ENCODE measurements at regions not wholly inside any gene's neighbourhood (a gene's known extent, or its start where the extent isn't known, plus 50 kb on each side); places are given as distances from the start of the nearest gene placed in this dataset.
"Not testable (repeated sequence)": the region's sequence is repeated elsewhere in the genome, so short reads cannot be mapped to it uniquely, and the experiment has no call there.

DNA sequence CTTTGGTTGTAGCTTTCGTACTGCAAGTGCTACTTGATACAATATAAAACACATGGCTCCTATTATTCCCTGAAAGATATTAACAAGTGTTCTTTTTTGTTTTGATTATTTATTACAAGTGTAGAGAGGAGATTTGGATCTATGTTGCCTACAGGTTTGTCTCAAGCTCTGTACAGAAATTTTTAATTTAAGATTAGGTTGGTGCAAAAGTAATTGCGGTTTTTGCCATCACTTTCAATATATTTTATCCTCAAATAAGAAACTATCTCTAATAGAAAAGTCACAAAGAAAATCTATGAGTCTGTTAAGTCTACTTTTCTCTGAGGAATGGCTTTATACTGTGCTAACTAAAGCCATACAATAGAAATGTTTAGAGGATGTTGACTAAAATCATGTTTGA, 1086.1 kb downstream of the GRM8 start:
- no peak for DNase-seq

DNA sequence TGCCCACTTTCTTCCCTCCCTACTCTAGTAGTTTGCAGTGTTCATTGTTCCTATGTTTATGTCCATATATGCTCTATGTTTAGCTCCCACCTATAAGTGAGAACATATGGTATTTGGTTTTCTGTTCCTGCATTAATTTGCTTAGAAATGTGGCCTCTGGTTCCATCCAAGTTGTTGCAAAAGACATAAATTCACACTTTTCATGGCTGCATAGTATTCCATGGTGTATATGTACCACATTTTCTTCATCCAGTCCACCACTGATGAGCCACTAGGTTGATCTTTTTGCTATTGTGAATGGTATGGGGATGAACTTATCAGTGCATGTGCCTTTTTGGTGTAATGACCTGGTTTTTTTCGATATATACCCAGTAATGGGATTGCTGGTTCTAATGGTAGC, 1089.1 kb downstream of the GRM8 start:
- no peak for DNase-seq

DNA sequence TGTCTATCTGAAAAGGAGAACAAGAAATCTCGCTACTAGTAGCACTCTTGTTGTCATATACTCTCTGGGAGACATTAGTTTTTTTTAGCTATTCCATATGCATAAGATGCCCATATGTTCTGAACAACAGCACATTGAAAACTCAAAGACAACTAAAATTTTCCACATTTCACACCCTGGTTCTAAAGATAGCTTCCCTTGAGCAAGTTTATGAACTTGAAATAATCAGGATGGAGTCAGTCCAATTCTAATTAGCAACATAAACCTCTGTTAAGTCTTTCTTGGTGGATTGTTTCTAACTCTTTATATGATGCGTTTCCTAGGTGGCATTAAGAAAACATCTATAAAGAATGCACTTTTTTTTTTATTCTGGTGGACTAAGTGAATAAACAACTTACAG, 1095.3 kb downstream of the GRM8 start:
- DNase-seq = no peak

DNA sequence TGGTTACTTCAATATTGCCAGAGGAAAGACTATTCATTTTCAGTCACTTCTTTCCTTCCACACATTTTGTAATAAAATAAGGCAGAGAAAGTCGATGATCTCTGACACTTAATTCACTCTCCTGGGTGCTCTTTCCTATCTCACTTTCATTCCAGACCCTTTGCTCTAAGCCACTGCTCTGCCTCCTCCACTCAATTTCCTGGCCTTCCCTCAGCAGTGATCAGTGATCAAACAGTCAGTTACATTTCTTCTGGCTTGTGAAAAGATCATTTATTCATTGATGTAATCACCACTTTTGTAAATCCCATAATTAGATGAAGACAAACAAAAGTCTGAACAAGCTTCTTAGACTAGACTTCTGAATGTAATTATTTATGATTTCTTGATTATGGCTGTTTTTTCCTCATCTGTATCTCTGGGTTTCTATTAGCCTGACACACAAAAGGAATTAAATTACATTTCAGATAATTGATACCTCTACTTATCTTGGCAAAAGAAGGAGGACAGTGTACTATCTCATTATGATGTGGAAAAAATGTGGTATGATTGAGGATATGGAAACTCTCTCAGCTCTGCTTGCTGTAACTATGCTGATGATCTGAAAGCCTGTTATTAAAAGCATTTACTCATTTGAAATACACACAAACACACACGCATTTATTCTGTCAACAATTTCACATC, 1102.3 kb downstream of the GRM8 start:
- no peak for DNase-seq

DNA sequence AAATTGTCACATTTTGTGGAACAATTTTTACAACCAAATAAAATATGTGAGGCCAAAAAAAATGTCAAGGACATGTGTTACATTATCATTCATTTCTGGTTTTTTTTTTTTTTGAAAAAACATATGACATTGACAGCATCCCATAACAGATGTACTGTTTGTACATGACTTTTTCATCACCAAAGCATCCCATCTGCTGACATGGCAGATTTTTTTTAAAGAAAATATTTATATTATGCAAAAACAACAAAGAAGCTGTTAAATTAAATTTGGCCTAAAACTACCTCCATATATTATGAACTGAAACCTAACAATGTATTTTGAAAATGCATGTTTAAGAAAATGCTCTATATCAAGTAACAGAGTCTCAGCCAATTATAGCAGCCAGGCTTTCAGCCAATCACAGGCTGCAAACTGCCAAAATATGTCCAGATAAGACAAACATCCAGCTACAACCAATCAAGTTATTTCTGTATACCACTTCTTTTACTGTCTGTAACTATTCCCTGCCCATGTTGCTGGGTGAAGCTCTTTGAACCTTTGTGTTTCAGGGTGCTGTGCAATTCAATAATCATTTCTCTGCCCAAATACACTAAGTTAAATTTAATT, 1111.8 kb downstream of the GRM8 start:
- no peak for DNase-seq

DNA sequence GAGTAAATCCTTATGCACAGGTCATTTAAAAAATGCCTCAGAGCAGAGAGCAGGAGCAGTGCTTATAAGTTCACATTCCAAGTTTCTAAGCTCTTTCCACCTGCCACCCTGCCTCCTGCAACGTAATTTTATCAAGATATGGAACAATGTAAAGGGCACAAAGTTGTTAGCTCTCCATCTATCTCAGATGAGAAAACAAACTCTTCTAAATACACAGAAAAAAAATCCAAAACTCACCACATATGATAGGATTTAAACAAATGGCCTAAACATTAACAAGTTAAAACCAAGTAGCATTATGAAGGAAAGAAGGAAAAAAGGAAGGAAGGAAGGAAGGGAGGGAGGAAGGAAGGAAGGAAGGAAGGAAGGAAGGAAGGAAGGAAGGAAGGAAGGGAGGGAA, 1132.8 kb downstream of the GRM8 start:
- DNase-seq = no peak

DNA sequence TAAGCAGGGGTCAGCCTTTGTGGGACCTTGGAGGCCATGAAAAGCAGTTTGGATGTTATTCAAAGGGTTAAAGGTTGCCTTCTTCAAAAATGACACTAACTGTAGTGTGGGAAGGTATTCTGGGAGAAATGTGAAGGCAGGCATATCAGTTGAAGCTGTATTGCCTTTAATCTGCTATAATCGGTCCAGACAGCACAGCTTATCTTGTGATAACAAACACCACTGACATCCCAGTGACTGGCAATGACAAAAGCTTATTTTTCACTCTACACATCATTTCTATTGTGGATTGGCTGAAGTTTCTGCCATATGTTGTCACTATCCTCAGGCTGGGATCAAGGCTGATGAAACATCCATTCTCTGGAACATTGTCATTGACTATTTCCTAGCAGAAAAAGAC, 1149.2 kb downstream of the GRM8 start:
- DNase-seq = no peak

DNA sequence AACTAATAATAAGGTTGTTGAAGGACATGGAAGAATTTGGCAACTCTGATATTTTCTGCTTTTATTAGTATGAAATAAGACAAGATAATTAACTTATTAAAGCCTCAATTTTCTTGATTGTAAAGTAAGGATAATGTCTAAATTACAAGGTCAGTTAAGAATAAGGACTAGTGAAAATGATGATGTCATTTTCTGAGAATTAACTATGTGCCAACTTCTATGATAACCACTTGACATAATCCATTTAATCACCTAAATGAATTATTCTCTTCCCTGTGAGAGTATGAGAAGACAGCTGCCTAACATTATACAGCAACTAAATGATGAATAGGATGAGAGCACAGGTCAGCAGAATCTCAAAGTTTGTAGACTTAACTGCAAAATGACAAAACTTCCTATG, 1153.4 kb upstream of the POT1 start:
- DNase-seq = no peak

DNA sequence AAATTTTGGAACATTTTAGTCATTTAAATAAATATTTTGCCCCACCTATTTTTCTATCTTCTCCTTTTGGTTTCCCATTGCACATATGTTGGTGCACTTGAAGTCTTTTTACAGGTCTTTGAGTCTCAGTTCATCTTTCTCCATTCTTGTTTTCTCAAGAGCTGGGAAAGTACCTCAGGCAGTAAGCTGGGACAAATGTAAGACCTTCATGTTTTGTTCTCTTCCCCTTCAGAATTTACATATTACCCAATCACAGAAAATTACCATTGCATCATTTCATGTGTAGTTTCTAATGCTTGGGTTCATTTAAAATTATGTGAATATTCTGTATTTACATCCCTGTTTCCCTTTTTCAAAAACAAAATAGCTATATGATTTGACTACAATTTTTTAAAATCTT, 1150.0 kb upstream of the POT1 start:
- no peak for DNase-seq

DNA sequence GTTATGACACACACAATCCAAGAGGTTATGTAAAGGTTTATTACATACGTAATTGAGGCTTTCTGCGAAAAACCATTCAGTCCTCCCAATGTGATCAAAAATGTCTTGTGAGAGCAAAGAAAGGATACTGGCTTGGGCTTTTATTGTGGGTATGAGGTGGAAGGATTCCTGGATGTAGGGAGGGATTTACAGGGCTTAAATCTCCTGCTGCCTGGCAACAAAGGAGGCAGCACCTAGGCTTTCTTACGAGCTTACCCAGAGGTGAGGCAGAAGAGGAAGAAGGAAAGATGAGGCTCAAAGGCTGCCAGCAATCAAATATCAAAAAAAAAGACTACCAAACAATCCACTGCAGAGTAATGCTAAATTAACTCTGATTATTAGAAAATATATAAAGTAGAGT, 1149.5 kb upstream of the POT1 start:
- no peak for DNase-seq

DNA sequence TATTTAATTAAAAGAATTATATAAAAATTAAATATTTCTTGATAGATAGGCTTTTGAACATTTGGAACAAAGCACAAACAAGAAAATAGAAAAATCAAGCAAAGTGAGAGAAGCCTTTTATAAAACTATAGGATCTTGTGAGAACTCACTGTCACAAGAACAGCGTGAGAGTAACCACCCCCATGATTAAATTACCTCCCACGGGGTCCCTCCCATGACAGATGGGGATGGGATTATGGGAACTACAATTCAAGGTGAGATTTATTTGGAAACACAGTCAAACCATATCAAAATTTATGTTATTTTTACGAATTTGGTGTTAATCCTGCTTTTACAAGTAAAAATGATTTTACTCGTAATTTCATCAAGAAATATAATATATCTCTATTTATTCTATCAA, 1136.1 kb upstream of the POT1 start:
- no peak for DNase-seq

DNA sequence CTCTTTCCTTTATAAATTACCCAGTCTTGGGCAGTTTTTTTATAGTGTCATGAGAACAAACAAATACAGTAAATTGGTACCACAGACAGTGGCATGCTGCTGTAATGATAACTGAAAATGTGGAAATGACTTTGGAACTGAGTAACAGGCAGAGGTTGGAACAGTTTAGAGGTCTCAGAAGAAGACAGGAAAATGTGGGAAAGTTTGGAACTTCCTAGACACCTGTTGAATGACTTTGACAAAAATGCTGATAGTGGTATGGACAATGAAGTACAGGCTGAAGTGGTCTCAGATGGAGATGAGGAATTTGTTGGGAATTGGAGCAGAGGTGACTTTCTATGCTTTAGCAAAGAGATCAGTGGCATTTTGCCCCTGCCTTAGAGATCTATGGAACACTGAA, 1128.4 kb upstream of the POT1 start:
- no peak for DNase-seq

DNA sequence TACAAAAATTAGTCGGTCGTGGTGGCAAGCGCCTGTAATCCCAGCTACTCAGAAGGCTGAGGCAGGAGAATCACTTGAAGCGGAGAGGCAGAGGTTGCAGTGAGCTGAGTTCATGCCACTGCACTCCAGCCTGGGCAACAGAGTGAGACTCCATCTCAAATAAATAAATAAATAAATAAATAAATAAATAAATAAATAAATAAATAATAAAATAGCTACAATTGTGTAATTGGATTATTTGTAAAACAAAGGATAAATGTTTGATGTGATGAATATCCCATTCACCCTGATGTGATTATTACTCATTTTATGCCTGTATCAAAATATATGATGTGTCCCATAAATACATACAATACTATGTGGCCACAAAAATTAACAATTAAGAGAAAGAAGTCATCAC, 1127.0 kb upstream of the POT1 start:
- DNase-seq = not testable (repeated sequence)

DNA sequence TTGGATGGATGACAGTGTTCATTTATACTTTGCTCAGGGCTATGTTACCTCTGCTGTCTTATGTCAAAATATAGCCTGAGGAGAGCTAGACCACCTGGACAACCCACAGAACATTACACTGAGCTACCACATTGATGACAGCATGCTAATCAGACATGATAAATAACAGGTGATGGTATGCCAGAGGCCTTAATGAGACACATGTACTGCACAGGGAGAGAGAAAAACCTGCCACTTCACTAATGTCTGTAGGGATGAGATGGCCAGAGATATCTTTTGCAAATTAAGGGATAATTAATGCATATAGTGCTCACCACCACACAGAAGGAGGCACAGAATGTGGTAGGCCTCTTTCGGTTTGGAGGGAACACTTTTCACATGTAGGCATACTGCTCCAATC, 1122.6 kb upstream of the POT1 start:
- DNase-seq = no peak

DNA sequence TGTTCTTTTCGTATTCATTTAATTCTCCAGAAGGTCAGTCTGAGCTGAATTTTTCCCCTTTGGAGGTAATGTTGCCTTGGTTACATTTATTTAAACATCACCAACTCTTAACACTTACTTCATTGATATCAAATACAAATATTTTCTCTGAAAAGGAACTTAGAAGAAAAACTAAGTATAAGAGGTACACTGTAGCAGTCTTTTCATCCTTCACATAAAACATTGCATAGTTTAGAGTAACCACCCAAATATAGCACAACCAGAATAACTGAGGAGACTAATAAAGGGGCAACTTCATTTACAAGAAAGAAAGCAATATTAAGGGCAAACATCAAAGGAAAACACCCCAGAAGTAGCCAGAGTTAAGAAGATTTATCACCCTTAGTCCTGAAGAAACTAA, 1115.0 kb upstream of the POT1 start:
- no peak for DNase-seq

DNA sequence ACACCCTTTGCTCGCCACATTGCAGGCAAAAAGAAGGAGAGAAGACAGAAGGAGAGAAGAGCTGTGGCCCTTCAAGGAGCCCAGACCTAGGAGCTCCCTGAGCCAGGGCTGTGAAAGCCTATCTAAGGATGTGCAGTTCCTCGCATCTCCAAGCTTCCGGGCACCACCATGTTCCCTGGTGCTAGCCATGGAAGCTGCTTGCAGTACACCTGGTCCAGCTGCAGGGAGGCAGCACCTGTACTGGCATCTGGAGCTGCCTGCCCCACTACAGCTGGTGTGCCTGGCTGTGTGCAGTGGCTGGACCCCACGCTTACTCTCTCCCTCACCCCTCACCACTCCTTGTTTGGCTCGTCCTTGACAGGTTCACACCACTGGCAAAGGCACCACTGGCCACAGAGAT, 1111.8 kb upstream of the POT1 start:
- no peak for DNase-seq

DNA sequence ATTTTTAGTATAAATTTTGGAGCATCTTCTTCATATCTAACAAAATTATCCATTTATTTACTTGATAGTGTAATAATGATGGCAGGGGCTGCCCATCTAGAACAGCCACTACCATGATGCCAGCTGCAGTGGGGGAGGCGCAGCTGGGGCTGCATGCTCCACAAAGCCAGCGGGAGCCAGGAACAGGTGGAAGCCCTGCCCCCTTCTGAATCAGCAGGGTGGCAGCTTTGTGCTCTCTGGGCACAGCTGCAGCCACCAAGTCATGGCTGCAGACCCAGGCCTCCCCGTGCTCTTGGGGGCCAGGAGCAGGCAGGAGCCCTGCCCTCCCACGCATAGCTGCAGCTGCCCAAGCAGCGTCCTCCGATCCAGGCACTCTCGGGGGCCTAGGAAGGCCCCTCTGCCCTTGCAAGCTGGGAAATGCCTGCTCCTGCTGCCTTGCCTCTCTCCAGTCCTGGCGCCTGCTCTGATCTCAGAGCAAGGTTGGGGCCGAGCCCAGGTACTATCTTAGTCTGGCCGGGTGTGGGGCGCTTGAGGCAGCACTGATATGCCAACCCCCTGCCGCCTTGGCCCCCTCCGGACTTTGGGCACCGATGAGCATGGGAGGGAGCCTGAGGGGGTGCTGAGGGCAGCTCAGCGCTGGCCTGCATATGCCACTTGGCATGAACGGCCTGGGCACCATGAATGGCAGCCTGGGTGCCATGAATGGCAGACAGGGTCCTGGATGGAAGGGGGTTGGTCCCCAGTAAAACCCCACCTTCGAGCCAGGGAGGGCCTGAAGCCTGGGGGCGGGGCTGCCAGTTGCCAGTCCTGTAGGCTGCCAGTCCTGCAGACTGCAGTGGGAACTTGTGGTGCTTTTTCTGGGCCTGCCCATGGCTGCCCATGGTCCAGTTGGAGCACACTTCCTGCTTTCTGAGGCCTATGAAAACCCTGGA, 1110.8 kb upstream of the POT1 start:
- DNase-seq = no peak

DNA sequence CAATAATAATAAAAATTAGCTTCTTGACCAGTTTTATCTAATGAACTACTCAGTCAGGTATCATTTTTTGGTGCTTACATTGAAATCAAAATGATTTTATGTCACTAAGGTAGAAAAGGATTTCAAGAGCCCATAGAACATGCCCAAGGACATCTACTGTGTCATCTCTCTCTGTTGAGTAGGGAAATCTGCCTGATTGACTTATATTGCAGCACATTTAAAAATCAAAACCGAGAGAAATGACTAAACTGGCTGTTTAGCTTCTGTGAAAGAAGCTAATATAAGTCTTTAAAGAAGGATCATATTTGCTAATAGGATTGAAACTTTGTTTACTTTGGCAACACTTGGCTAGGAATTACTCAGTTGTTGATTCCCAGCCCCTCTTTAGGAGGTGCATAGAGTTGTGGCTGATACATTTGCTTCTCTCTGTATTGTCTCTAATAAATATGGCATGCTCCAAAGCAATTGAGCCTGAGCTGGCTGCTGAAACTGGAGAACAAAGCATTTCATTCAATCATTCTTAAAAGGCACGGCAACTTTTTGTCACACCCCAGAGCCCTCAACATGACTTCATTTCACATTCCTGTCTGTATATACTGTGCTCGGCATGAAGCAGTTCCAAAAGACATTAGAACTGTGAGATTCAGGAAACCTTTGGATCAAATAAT, 1096.9 kb upstream of the POT1 start:
- no peak for DNase-seq

DNA sequence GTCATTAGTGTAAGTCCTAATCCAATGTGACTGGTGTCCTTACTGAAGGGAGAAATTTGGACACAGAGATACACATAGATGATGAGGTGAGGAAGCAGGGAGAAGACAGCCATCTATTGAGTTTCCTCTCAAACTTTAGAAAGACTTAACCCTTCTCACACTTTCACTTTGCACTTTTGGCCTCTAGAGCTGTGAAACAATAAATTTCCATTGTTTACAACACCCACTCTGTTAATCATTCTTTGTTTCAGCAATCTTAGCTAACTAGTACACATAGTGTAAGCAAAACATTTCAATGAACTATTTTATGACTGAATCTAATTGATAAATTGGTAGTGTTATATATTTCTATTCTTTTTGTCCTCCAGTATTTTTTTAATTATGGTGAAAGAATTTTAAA, 1092.8 kb upstream of the POT1 start:
- no peak for DNase-seq

DNA sequence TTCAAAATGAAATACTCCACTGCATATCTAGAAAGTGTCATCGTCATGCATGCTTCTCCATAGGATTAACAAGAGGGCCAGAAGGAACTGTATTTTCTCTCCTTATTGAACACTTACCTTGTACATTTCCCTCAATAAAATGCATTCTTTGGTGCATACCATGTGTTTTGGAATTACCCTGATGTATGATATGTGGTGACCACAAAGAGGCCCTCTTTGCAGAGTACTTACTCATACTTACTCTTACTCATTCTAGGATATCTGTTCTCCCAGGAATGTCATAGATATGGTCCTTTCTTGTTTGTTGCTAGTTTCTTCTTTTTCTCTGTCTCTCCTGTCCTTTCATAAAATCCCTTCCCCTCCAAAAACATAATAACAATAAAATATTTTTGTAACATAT, 1087.1 kb upstream of the POT1 start:
- DNase-seq = no peak

DNA sequence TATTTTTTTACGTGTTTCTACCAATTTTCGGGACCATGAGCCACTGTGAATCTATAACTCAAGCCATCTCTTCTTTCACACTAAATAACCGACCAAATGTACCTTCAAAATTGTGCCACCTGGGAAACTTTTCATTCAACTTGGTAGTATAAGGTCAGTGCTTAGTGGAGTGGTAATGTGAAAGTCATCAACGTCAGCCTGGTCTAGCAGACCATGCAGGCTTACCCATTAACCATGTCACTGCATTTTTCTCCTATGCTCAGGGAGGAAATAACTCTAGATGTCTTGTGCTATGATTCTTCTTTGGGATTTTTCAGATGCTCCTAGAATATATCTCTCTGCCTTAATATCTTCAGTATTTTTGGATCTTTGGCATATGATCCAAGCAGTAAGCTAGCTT, 1075.4 kb upstream of the POT1 start:
- DNase-seq = no peak

DNA sequence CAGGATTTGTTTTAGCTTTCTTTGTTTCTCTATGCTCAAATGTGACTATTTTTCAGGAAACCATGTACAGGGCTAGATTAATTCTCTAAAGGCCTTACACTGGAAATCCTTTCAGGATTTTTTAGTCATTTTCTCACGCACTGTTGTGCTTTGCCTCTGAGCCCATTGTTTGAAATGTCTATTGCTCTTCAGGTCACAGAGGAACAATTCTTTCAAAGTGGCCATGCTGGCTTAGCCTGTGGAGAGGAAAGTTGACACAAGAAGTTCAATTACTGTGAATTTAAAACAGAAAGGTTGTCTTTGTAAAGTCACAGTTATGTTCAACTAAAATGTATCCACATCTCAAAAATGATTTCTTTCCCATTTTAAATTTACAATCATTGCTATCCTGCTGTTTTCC, 1071.7 kb upstream of the POT1 start:
- DNase-seq = no peak

DNA sequence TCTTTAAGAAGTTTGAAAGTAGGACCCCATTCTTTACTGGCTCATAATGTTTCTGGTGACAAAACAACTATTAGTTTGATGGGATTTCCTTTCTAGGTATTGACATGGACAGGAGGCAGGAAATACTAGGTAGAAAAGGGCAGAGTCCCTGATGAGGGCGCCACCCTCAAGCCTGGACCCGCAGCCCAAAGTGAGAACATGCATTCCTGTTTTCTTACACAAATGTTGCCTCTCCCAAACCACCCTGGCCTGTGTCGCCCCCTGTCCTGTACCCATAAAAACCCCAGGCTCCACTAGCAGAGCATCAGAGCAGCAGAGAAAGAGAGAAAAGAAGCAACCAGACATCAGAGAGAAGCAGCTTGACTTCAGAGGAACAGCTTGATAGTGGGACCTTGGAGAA, 1055.2 kb upstream of the POT1 start:
- no peak for DNase-seq
